ENCODE measurements at regions not wholly inside any gene's neighbourhood (a gene's known extent, or its start where the extent isn't known, plus 50 kb on each side); places are given as distances from the start of the nearest gene placed in this dataset.

DNA sequence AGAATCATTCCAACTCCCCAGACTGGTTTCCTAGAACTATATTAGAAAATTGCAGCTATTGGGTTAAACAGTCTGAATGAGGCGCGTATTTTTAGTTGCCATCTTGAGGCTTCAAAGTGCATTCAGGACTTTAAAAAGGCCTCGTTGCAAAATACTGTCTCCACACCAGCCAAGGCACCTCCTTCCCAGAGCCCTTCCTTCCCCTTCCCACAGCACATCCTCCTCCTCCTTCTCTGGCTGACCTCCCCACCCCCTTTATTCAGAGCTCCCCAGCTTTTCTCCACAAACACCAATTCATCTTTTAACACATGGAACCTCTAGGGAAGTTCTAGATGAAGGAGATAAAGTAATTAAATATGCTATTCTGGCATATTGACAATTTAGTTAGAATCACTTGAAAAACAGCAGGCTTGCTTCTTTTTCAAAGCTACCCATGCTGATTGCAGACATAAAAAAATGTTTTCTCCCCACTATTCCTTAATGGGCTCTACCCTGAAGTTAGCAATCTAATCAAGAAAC lies 90.3 kb downstream of the RTP5 start:
- Histone ChIP-seq H3K9ac (no peak overlapping the region), H3K27ac (no peak overlapping the region), H3K36me3 (ENCODE audit: control insufficient read depth, insufficient read depth, low read length) (no peaks in the 10 kb centered on the region), H3K4me2 (ENCODE audit: low read length) (no peak overlapping the region), H3K27me3 (ENCODE audit: control insufficient read depth, insufficient read depth, low read length) (no peaks in the 10 kb centered on the region), H3K79me2 (no peaks in the 10 kb centered on the region), H3K4me3 (ENCODE audit: low read depth, low read length) (no peak overlapping the region), H2AFZ (no peak overlapping the region), H3K4me1 (no peaks in the 10 kb centered on the region), H3K9me3 (ENCODE audit: control insufficient read depth, low read length) (no peaks in the 10 kb centered on the region)
- TF ChIP-seq, protein P1, sequence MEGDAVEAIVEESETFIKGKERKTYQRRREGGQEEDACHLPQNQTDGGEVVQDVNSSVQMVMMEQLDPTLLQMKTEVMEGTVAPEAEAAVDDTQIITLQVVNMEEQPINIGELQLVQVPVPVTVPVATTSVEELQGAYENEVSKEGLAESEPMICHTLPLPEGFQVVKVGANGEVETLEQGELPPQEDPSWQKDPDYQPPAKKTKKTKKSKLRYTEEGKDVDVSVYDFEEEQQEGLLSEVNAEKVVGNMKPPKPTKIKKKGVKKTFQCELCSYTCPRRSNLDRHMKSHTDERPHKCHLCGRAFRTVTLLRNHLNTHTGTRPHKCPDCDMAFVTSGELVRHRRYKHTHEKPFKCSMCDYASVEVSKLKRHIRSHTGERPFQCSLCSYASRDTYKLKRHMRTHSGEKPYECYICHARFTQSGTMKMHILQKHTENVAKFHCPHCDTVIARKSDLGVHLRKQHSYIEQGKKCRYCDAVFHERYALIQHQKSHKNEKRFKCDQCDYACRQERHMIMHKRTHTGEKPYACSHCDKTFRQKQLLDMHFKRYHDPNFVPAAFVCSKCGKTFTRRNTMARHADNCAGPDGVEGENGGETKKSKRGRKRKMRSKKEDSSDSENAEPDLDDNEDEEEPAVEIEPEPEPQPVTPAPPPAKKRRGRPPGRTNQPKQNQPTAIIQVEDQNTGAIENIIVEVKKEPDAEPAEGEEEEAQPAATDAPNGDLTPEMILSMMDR (IDR thresholded peaks at IDR 0.05), result no peak

DNA sequence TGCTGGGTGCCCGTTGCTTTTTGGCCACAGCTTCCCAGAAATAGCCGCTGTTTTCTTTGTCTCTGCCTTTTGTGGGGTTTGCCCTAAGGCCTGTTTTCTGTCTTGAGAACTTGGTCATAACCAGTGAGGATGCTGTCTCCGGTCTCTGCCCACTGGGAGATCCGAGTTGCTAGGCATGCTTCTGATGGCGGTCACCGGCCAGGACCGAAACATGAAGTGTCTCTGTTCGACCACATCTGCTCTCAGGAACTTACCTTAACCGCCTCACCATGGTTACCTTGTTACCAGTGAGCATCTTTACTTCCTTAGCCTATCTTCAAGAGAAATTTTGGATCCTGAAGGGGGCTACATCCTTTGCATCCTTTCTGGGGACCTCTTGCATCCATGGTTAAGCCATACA lies 91.9 kb downstream of the RTP5 start:
- Histone ChIP-seq H3K4me3 (ENCODE audit: low read depth, low read length) (no peak overlapping the region), H3K9ac (no peak overlapping the region), H3K27ac (no peak overlapping the region), H2AFZ (no peak overlapping the region), H3K9me3 (ENCODE audit: control insufficient read depth, low read length) (no peaks in the 10 kb centered on the region), H3K36me3 (ENCODE audit: control insufficient read depth, insufficient read depth, low read length) (no peaks in the 10 kb centered on the region), H3K4me2 (ENCODE audit: low read length) (no peak overlapping the region), H3K27me3 (ENCODE audit: control insufficient read depth, insufficient read depth, low read length) (no peaks in the 10 kb centered on the region), H3K79me2 (no peaks in the 10 kb centered on the region), H3K4me1 (no peaks in the 10 kb centered on the region)
- TF ChIP-seq, protein P1 (IDR thresholded peaks at IDR 0.05), result no peak

DNA sequence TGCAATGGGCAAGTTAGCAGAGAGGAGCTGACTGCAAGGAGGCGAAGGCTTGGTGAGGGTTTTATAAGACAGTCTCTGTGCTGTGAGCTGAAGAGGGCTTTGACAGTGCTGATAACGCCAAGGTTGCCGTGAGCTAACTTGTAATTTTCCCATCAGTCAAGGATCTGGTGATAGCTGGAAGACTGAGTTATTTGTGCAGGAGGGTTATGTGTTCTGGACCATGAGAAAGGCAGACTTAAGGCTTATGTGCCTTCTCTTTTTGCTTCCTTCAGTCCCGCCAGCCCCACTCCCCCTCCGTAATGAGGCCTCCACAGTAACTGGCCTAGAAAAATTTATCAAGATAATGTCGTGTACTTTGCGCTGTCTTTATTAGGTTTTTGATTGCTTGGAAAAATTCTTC lies 94.6 kb downstream of the RTP5 start:
- H3K9ac ChIP-seq, result no peak overlapping the region
- H3K4me1 ChIP-seq, result no peaks in the 10 kb centered on the region
- H3K4me3 ChIP-seq (ENCODE audit: low read depth, low read length), result no peak overlapping the region
- no peaks in the 10 kb centered on the region for H3K9me3 ChIP-seq (ENCODE audit: control insufficient read depth, low read length)
- H3K79me2 ChIP-seq, result no peaks in the 10 kb centered on the region
- no peaks in the 10 kb centered on the region for H3K36me3 ChIP-seq (ENCODE audit: control insufficient read depth, insufficient read depth, low read length)
- H3K4me2 ChIP-seq (ENCODE audit: low read length), result no peak overlapping the region
- TF ChIP-seq, protein P1 (IDR thresholded peaks at IDR 0.05), result no peak
- no peak overlapping the region for H2AFZ ChIP-seq
- no peaks in the 10 kb centered on the region for H3K27me3 ChIP-seq (ENCODE audit: control insufficient read depth, insufficient read depth, low read length)
- H3K27ac ChIP-seq, result no peak overlapping the region

DNA sequence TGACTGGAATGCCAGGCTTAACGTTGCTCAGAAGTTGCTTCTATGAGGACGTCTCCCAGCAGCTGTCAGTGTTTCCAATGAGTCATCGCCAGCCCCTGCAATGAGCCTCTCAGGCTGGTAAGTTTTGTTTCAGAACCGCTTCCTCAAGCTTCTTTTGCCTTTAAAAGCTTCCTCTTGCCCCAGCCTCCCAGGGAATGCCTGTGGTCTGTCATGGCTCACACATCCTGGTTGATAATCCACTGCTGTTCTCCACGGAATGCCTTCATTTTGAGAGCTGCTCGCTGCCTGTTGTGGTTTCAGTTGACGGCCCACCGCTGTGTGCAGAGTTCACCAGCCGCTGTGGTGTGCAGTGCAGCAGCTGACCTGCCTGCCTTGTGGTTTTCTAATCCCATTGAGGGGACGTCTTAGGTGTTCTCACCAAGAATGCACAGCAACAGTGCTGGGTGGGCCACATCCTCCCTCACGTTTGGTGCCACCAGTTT lies 96.4 kb downstream of the RTP5 start:
- Histone ChIP-seq H3K4me2 (ENCODE audit: low read length) (no peak overlapping the region), H3K79me2 (no peaks in the 10 kb centered on the region), H3K27me3 (ENCODE audit: control insufficient read depth, insufficient read depth, low read length) (no peaks in the 10 kb centered on the region), H2AFZ (no peak overlapping the region), H3K4me1 (no peaks in the 10 kb centered on the region), H3K9ac (no peak overlapping the region), H3K9me3 (ENCODE audit: control insufficient read depth, low read length) (no peaks in the 10 kb centered on the region), H3K27ac (no peak overlapping the region), H3K4me3 (ENCODE audit: low read depth, low read length) (no peak overlapping the region), H3K36me3 (ENCODE audit: control insufficient read depth, insufficient read depth, low read length) (no peaks in the 10 kb centered on the region)
- TF ChIP-seq, protein P1 (IDR thresholded peaks at IDR 0.05), result no peak
